Subcutaneous abdominal adipose tissue (tissue), 5 donors: ENCODE measurements at regions not wholly inside any gene's neighbourhood (a gene's known extent, or its start where the extent isn't known, plus 50 kb on each side); places are given as distances from the start of the nearest gene placed in this dataset.
"Not testable (repeated sequence)": the region's sequence is repeated elsewhere in the genome, so short reads cannot be mapped to it uniquely, and the experiment has no call there.

Experiments
- H3K27ac ChIP-seq: one replicate; pipeline ENCODE4 v1.7.0; 2013; ENCODE audit warnings: low read depth, mild to moderate bottlenecking, inconsistent platforms, low read length, moderate library complexity
- H3K27me3 ChIP-seq, 5 donors: one replicate each; pipeline ENCODE4 v1.7.0; 2013; ENCODE audit warnings: low read length in 5 of 5, inconsistent platforms in 1 of 5; ENCODE audit not compliant: control insufficient read depth in 5 of 5, insufficient read depth in 4 of 5
- H3K36me3 ChIP-seq, 5 donors: one replicate each; pipeline ENCODE4 v1.7.0; 2013; ENCODE audit warnings: low read length in 5 of 5; ENCODE audit not compliant: control insufficient read depth in 5 of 5, insufficient read depth in 5 of 5
- H3K4me1 ChIP-seq, 5 donors: one replicate each; pipeline ENCODE4 v1.7.0; 2013; ENCODE audit warnings: low read length in 5 of 5, mild to moderate bottlenecking in 3 of 5, moderate library complexity in 1 of 5; ENCODE audit not compliant: control insufficient read depth in 5 of 5, insufficient read depth in 5 of 5
- H3K4me3 ChIP-seq, 5 donors: one replicate each; pipeline ENCODE4 v1.7.0; 2013; ENCODE audit warnings: low read length in 5 of 5, low read depth in 1 of 5
- H3K9ac ChIP-seq, 5 donors: one replicate each; pipeline ENCODE4 v1.7.0; 2013; ENCODE audit warnings: low read length in 5 of 5, mild to moderate bottlenecking in 4 of 5, moderate library complexity in 3 of 5
- H3K9me3 ChIP-seq, 5 donors: one replicate each; pipeline ENCODE4 v1.7.0; 2013; ENCODE audit warnings: low read length in 5 of 5; ENCODE audit not compliant: control insufficient read depth in 5 of 5
- donor health status: healthy.
- donor health status: healthy.
- donor health status: healthy.
- donor health status: healthy.
- donor health status: healthy.

- no peak overlapping the region for H3K27ac ChIP-seq
- peak overlapping the region in 2 of 5 donors; percentile 11 to 13 for H3K4me3 ChIP-seq
- H3K27me3 ChIP-seq, result no peaks in the 10 kb centered on the region
- H3K36me3 ChIP-seq, result no peaks in the 10 kb centered on the region
- no peaks in the 10 kb centered on the region for H3K4me1 ChIP-seq
- H3K9me3 ChIP-seq, result no peaks in the 10 kb centered on the region
- H3K9ac ChIP-seq, result no peak overlapping the region
Observed at GRCh38 chr4:59704616-59705015, 1495.5 kb upstream of the ADGRL3 start.

GRCh38 chr4:59712470-59712869 lies 1487.7 kb upstream of the ADGRL3 start:
- H3K27me3 ChIP-seq, result no peaks in the 10 kb centered on the region
- H3K36me3 ChIP-seq, result no peaks in the 10 kb centered on the region
- H3K9ac ChIP-seq, result no peak overlapping the region
- no peaks in the 10 kb centered on the region for H3K4me1 ChIP-seq
- no peak overlapping the region for H3K27ac ChIP-seq
- no peak overlapping the region for H3K4me3 ChIP-seq
- H3K9me3 ChIP-seq, result no peaks in the 10 kb centered on the region

- H3K4me3 ChIP-seq, H3K4me1 ChIP-seq, H3K9me3 ChIP-seq, H3K27ac ChIP-seq, H3K9ac ChIP-seq, H3K36me3 ChIP-seq, H3K27me3 ChIP-seq: not testable (repeated sequence)
Observed at GRCh38 chr4:59724286-59724685, 1475.8 kb upstream of the ADGRL3 start.

- Histone ChIP-seq H3K27me3 (no peaks in the 10 kb centered on the region), H3K4me3 (no peak overlapping the region)
Observed at GRCh38 chr4:59727745-59728144, 1472.4 kb upstream of the ADGRL3 start.

GRCh38 chr4:59728496-59728895 lies 1471.6 kb upstream of the ADGRL3 start:
- no peak overlapping the region for H3K27ac ChIP-seq
- H3K27me3 ChIP-seq, result no peaks in the 10 kb centered on the region
- no peak overlapping the region for H3K9ac ChIP-seq

More at GRCh38 chr4:59727745-59728144, 1472.4 kb upstream of the ADGRL3 start:
- Histone ChIP-seq H3K36me3 (no peaks in the 10 kb centered on the region), H3K27ac (no peak overlapping the region), H3K9ac (no peak overlapping the region), H3K9me3 (peaks cover 0 to 8% (median 2%) of the 10 kb centered on the region in 5 donors), H3K4me1 (no peaks in the 10 kb centered on the region)

GRCh38 chr4:59729321-59729720 lies 1470.8 kb upstream of the ADGRL3 start:
- Histone ChIP-seq H3K9ac (no peak overlapping the region), H3K27ac (no peak overlapping the region), H3K4me3 (no peak overlapping the region), H3K4me1 (no peaks in the 10 kb centered on the region), H3K36me3 (no peaks in the 10 kb centered on the region), H3K9me3 (peaks cover 0 to 7% (median 1%) of the 10 kb centered on the region in 5 donors), H3K27me3 (no peaks in the 10 kb centered on the region)

More at GRCh38 chr4:59728496-59728895, 1471.6 kb upstream of the ADGRL3 start:
- no peaks in the 10 kb centered on the region for H3K36me3 ChIP-seq
- no peak overlapping the region for H3K4me3 ChIP-seq
- peaks cover 0 to 8% (median 2%) of the 10 kb centered on the region in 5 donors for H3K9me3 ChIP-seq
- H3K4me1 ChIP-seq, result no peaks in the 10 kb centered on the region

- no peak overlapping the region for H3K4me3 ChIP-seq
- no peak overlapping the region for H3K27ac ChIP-seq
- no peaks in the 10 kb centered on the region for H3K36me3 ChIP-seq
- H3K9ac ChIP-seq, result no peak overlapping the region
- H3K4me1 ChIP-seq, result no peaks in the 10 kb centered on the region
- no peaks in the 10 kb centered on the region for H3K9me3 ChIP-seq
- no peaks in the 10 kb centered on the region for H3K27me3 ChIP-seq
Observed at GRCh38 chr4:59748433-59748832, 1451.7 kb upstream of the ADGRL3 start.

- no peaks in the 10 kb centered on the region for H3K36me3 ChIP-seq
- no peak overlapping the region for H3K4me3 ChIP-seq
- H3K9me3 ChIP-seq, result peaks cover 0 to 3% (median 0%) of the 10 kb centered on the region in 5 donors
- H3K27ac ChIP-seq, result no peak overlapping the region
- no peaks in the 10 kb centered on the region for H3K27me3 ChIP-seq
- no peak overlapping the region for H3K9ac ChIP-seq
- no peaks in the 10 kb centered on the region for H3K4me1 ChIP-seq
Observed at GRCh38 chr4:59759082-59759825, 1440.9 kb upstream of the ADGRL3 start.

- Histone ChIP-seq H3K4me1 (no peaks in the 10 kb centered on the region), H3K4me3 (no peak overlapping the region), H3K9ac (no peak overlapping the region), H3K9me3 (peaks cover 0 to 3% (median 0%) of the 10 kb centered on the region in 5 donors), H3K27me3 (no peaks in the 10 kb centered on the region), H3K27ac (no peak overlapping the region), H3K36me3 (no peaks in the 10 kb centered on the region)
Observed at GRCh38 chr4:59762344-59762743, 1437.8 kb upstream of the ADGRL3 start.

- no peaks in the 10 kb centered on the region for H3K4me1 ChIP-seq
- H3K9ac ChIP-seq, result no peak overlapping the region
- no peak overlapping the region for H3K4me3 ChIP-seq
- H3K36me3 ChIP-seq, result no peaks in the 10 kb centered on the region
- H3K9me3 ChIP-seq, result no peaks in the 10 kb centered on the region
- no peaks in the 10 kb centered on the region for H3K27me3 ChIP-seq
- H3K27ac ChIP-seq, result no peak overlapping the region
Observed at GRCh38 chr4:59770601-59771264, 1429.4 kb upstream of the ADGRL3 start.
